PC-3 (cell line): ENCODE measurements at regions not wholly inside any gene's neighbourhood (a gene's known extent, or its start where the extent isn't known, plus 50 kb on each side); places are given as distances from the start of the nearest gene placed in this dataset.
"Not testable (repeated sequence)": the region's sequence is repeated elsewhere in the genome, so short reads cannot be mapped to it uniquely, and the experiment has no call there.

Experiments used
- ATAC-seq: fragments of 200-7000 bp; cut with Tn5 transposase; 2 replicates; pipeline ENCODE4 v1.9.1; 2020; ENCODE audit warnings: mild to moderate bottlenecking, moderate library complexity
- BruUV-seq: library from RNA; stranded (reverse); fragments of 400-500 nt; replicated peaks from 2 replicates; lab custom pipeline; 2021; lab: Mats Ljungman, UMichigan
- CTCF ChIA-PET: fragments of 300-600 bp; sonication (Branson Sonifier 250); formaldehyde crosslinking; loops from one replicate; lab custom pipeline; 2022; ENCODE audit warnings: antibody characterized with exemption; lab: Charles Lee
- POLR2A ChIA-PET: fragments of 300-600 bp; sonication (Branson Sonifier 250); formaldehyde crosslinking; loops from one replicate; lab custom pipeline; 2022; ENCODE audit warnings: antibody characterized with exemption; ENCODE audit not compliant: unreplicated experiment; lab: Charles Lee
- DNase-seq: peaks from one replicate; pipeline ENCODE4 v3.0.0-alpha.2; 2015
- H2AFZ ChIP-seq: fragments of 300-600 bp; sonication (generic); 2 replicates; pipeline ENCODE4 v1.6.0; 2016; ENCODE audit warnings: antibody characterized with exemption, low read length
- H3F3A ChIP-seq: fragments of 300-600 bp; sonication (generic); one replicate; pipeline ENCODE4 v1.6.0; 2017; ENCODE audit warnings: antibody characterized with exemption, low read length, control low read depth, mild to moderate bottlenecking; ENCODE audit not compliant: unreplicated experiment
- H3K27ac ChIP-seq: fragments of 300-600 bp; sonication (generic); 2 replicates; pipeline ENCODE4 v1.5.1; 2016; ENCODE audit warnings: mild to moderate bottlenecking, low read length
- H3K27me3 ChIP-seq: fragments of 300-600 bp; sonication (generic); 2 replicates; pipeline ENCODE4 v1.6.1; 2016; ENCODE audit warnings: low read length, mixed read lengths
- H3K36me3 ChIP-seq: fragments of 300-600 bp; sonication (generic); 2 replicates; pipeline ENCODE4 v1.6.1; 2016; ENCODE audit warnings: low read depth, mixed run types, low read length, mixed read lengths
- H3K4me1 ChIP-seq: fragments of 300-600 bp; sonication (generic); 2 replicates; pipeline ENCODE4 v1.5.1; 2016; ENCODE audit warnings: low read length; ENCODE audit not compliant: insufficient read depth
- H3K4me2 ChIP-seq: fragments of 300-600 bp; sonication (generic); 2 replicates; pipeline ENCODE4 v1.6.0; 2016; ENCODE audit warnings: low read length
- H3K4me3 ChIP-seq: fragments of 300-600 bp; sonication (generic); 2 replicates; pipeline ENCODE4 v1.5.1; 2016; ENCODE audit warnings: mild to moderate bottlenecking, low read length, mixed read lengths
- H3K79me2 ChIP-seq: fragments of 300-600 bp; sonication (generic); 2 replicates; pipeline ENCODE4 v1.6.1; 2017; ENCODE audit warnings: low read length, mixed read lengths
- H3K9ac ChIP-seq: fragments of 300-600 bp; sonication (generic); 2 replicates; pipeline ENCODE4 v1.6.0; 2016; ENCODE audit warnings: mild to moderate bottlenecking, low read length
- H3K9me2 ChIP-seq: fragments of 300-600 bp; sonication (generic); replicated peaks from 2 replicates; pipeline ENCODE4 v1.6.1; 2016; ENCODE audit warnings: mixed run types, low read length, mixed read lengths
- H3K9me3 ChIP-seq: fragments of 300-600 bp; sonication (generic); 2 replicates; pipeline ENCODE4 v1.6.1; 2016; ENCODE audit warnings: low read length, mixed read lengths
- H4K20me1 ChIP-seq: fragments of 300-600 bp; sonication (generic); 2 replicates; pipeline ENCODE4 v1.6.1; 2016; ENCODE audit warnings: low read length, mixed read lengths
- CTCF ChIP-seq: fragments of 300-600 bp; sonication (generic); conservative IDR thresholded peaks from 2 replicates; pipeline ENCODE4 v1.5.1; 2017; ENCODE audit warnings: antibody characterized with exemption, low read depth, mild to moderate bottlenecking, low read length
- EZH2 ChIP-seq: fragments of 300-600 bp; sonication (generic); IDR thresholded peaks from one replicate; pipeline ENCODE4 v1.6.1; 2017; ENCODE audit warnings: antibody characterized with exemption, mild to moderate bottlenecking, low read length; ENCODE audit not compliant: unreplicated experiment
- EZH2phosphoT487 ChIP-seq: fragments of 300-600 bp; sonication (generic); IDR thresholded peaks from 2 replicates; pipeline ENCODE4 v1.6.1; 2018; ENCODE audit warnings: mild to moderate bottlenecking, antibody characterized with exemption, low read length, borderline replicate concordance
- intact Hi-C: fragments of 100-400 bp; cut with micrococcal nuclease; formaldehyde crosslinking; loops from 2 replicates; pipeline ENCODE4 v1.9.0; 2023

- no peak for DNase-seq
- TF ChIP-seq EZH2phosphoT487 (no peak), EZH2 (no peak), CTCF (no peak)
- Histone ChIP-seq H3F3A (no peaks in the 10 kb centered on the region), H2AFZ (no peak overlapping the region), H3K9ac (no peak overlapping the region), H3K27me3 (no peaks in the 10 kb centered on the region), H3K9me3 (no peaks in the 10 kb centered on the region), H3K4me1 (no peaks in the 10 kb centered on the region), H3K79me2 (no peaks in the 10 kb centered on the region), H3K4me3 (no peak overlapping the region), H4K20me1 (no peaks in the 10 kb centered on the region), H3K27ac (no peak overlapping the region), H3K4me2 (no peak overlapping the region), H3K9me2 (no peaks in the 10 kb centered on the region; the same call in 1 of the 2 replicates), H3K36me3 (no peaks in the 10 kb centered on the region)
- intact Hi-C loops = no loop called here
- BruUV-seq = no TSS peak
- no peak for ATAC-seq
- ChIA-PET POLR2A (no interaction called here), CTCF (no interaction called here)
These were observed 341.2 kb downstream of the TECRL start for GRCh38 chr4:64068096-64068495.

GRCh38 chr4:64062991-64063390, 346.3 kb downstream of the TECRL start:
- no TSS peak for BruUV-seq
- TF ChIP-seq CTCF (no peak), EZH2phosphoT487 (no peak), EZH2 (no peak)
- intact Hi-C loops = no loop called here
- ATAC-seq (no peak), DNase-seq (no peak)
- H3K9me3 ChIP-seq = no peaks in the 10 kb centered on the region
- no peaks in the 10 kb centered on the region for H4K20me1 ChIP-seq
- CTCF ChIA-PET = no interaction called here
- H3K9me2 ChIP-seq = no peaks in the 10 kb centered on the region; the same call in 1 of the 2 replicates
- no peaks in the 10 kb centered on the region for H3F3A ChIP-seq
- H2AFZ ChIP-seq = no peak overlapping the region
- no peak overlapping the region for H3K4me2 ChIP-seq
- H3K36me3 ChIP-seq = no peaks in the 10 kb centered on the region
- H3K79me2 ChIP-seq = no peaks in the 10 kb centered on the region
- no peak overlapping the region for H3K9ac ChIP-seq
- H3K27me3 ChIP-seq = no peaks in the 10 kb centered on the region
- no peaks in the 10 kb centered on the region for H3K4me1 ChIP-seq
- POLR2A ChIA-PET = no interaction called here
- no peak overlapping the region for H3K27ac ChIP-seq
- no peak overlapping the region for H3K4me3 ChIP-seq

- CTCF ChIA-PET, POLR2A ChIA-PET, H3K27me3 ChIP-seq, H3K36me3 ChIP-seq, H3K4me2 ChIP-seq, H3K9ac ChIP-seq, H3F3A ChIP-seq, H3K27ac ChIP-seq, intact Hi-C loops, H3K9me2 ChIP-seq, H3K79me2 ChIP-seq, H3K4me3 ChIP-seq, ATAC-seq, H3K9me3 ChIP-seq, DNase-seq, H2AFZ ChIP-seq, H3K4me1 ChIP-seq, H4K20me1 ChIP-seq, BruUV-seq: not testable (repeated sequence)
These were observed 372.2 kb downstream of the TECRL start for GRCh38 chr4:64037033-64037432.
